Embryonic facial prominence (tissue), 1 donor: ENCODE measurements at regions not wholly inside any gene's neighbourhood (a gene's known extent, or its start where the extent isn't known, plus 50 kb on each side); places are given as distances from the start of the nearest gene placed in this dataset.

Experiments used
- DNase-seq: peaks from one replicate; pipeline ENCODE4 v3.0.0-alpha.2; 2016; ENCODE audit errors: extremely low spot score

DNA sequence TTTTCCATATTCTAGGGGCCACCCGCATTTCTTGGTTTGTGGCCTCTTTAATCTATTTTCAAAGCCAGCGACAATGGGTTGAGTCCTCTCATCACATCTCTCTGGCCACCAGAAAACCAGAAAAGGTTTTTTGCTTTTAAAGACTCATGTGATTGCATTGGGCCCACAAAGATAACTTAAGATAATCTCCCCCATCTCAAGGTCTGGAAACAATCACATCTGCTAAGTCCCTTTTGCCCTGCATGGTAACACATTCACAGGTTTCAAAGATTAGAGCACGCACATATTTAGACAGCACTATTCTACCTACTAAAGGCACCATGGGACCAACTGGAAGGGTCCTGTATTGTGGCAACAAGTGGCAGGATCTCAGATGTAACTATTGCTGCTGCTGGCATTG is 147.0 kb upstream of the MIR17HG start:
- DNase-seq, result no peak

GRCh38 chr13:91203430-91203829 is 144.1 kb upstream of the MIR17HG start:
- DNase-seq, result no peak

GRCh38 chr13:91207261-91207660 is 140.2 kb upstream of the MIR17HG start:
- no peak for DNase-seq

DNA sequence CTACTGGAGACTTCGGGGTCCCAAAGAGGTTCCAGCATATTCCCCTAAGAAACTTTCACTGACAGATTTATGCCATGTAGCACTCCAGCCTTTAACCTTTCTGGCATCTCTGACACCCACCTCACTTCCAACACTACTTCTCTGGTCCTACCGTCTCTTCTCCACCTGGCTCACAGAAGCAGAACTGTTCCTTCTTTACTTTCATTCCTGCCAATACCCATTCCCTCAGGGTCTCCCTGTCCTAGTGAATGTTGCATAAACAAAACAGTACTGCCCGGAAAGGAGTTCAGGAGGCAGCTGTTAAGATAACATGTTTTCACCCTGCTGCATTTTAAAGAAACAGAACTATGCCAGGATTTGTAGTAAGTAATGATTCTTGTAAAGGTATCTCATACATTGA is 136.0 kb upstream of the MIR17HG start:
- DNase-seq, result no peak

GRCh38 chr13:91212231-91212630 is 135.3 kb upstream of the MIR17HG start:
- DNase-seq, result no peak

GRCh38 chr13:91214031-91214430 is 133.5 kb upstream of the MIR17HG start:
- no peak for DNase-seq

- DNase-seq, result no peak
Observed at GRCh38 chr13:91216928-91217700, 130.4 kb upstream of the MIR17HG start.

GRCh38 chr13:91219201-91219600 is 128.3 kb upstream of the MIR17HG start:
- DNase-seq, result no peak

DNA sequence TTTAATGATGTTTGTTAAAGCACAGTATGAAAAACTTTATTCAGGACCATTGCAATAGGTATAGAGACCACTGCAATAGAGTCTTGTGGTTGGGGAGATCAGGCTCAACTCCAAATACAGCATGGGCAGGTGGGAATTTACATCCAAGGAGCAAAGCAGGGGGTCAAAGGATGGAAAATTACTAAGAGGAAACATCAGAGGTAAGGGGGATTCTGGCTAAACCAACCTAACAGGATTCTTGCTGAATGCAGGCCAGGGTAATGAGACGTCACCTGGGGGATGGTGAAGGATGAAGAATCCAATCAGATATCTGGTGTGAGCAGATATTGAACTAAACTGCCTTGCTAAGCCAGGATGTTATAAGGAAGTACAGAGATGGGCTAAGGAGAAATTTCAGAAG is 126.6 kb upstream of the MIR17HG start:
- DNase-seq, result no peak

DNA sequence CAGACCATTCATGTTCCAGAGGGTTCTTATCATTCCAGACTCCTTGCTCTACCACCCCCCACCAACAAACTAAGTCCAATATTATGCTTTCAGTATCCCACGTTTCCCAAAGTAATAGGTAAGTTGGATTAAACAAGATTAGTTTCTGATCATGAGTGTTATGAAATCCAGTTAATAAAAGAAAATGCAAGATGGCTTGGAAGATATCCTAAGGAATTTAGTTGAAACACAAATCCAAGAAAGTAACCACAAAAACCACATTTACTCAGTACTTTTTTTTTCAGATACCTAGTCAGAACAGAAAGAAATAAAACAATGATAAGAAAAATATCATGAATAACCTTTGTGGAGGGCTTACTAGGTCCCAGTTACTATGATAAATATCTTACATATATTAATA is 119.4 kb upstream of the MIR17HG start:
- DNase-seq, result no peak

DNA sequence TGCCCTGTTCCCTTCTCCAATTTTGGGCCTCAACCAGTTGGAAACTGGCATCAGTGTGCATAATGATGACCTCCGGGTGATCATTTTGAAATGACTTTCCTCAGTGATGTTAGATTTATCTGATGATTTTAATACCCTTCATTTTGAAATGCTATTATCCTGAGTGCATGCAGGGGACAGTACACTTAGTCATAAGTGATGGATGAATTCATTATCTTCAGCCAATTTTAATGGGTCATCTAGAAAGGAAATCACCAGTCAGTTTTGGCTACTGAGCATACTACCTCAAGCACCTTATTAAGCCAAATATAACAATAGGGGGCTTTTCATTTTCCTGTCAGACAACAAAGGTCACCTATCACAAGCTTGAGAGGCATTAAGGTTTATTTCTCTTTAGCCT is 118.5 kb upstream of the MIR17HG start:
- DNase-seq, result no peak

DNA sequence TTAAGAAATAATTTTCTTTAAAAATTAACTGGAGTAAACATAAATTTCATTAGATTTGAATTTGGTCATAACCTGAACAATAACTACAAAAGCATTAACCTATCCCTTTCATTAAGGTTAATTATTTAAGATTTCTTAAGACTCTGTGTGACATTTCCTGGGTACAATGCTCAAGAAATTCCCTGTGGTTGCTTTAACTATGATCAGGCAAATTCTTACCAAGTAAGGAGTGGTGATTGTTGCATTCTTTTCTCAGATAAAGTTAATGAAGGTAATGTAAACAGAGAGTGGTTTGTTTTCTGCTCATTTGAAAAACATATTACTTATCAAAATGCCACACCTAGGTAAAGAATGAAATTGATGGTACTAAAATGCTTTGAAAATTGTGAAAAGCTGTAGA is 114.8 kb upstream of the MIR17HG start:
- DNase-seq, result no peak

- DNase-seq, result no peak
Observed at GRCh38 chr13:91233291-91233690, 114.2 kb upstream of the MIR17HG start.

DNA sequence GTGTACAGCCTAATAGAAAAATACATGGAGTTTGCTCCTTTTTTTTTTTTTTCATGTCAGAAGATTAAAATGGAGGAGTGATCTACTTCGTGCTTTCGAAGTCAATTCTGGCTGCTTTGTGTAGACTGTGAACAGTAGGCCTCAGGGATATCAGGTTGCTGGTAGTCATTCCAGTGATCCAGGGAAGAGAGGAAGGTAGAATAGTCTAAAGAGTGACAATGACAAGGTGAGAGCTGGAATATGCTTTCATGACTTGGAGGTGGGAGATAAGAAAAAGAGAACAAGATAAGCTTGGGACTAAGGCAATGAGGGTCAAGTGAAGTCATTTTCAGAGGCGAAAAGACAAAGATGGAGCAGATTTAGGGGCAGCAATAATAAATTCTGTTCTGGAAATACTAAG is 111.3 kb upstream of the MIR17HG start:
- DNase-seq, result no peak

- no peak for DNase-seq
Observed at GRCh38 chr13:91236921-91237320, 110.6 kb upstream of the MIR17HG start.

- no peak for DNase-seq
Observed at GRCh38 chr13:91238036-91238435, 109.5 kb upstream of the MIR17HG start.

- DNase-seq, result no peak
Observed at GRCh38 chr13:91240341-91240740, 107.1 kb upstream of the MIR17HG start.

GRCh38 chr13:91241221-91241933 is 106.1 kb upstream of the MIR17HG start:
- DNase-seq, result no peak

DNA sequence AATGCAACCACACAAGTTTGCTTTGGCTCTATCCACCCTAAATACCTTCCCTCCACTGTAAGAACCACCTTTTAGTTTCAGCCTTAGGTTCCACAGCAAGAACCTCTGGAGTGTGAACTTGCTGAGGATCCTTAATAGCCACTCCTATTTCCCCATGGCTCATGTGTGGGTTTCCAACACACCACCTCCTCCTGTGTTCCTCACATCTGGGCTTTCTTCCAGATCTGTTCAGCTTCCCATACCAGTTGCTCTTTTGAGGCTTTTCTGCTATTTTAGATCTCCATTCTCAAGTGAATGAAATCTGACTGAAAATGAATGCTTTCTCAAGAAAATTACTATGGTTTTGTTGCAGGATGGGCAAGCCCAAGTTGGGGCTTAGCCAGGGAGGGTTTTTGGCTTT is 104.8 kb upstream of the MIR17HG start:
- DNase-seq, result no peak

GRCh38 chr13:91245288-91245687 is 102.2 kb upstream of the MIR17HG start:
- DNase-seq, result no peak

DNA sequence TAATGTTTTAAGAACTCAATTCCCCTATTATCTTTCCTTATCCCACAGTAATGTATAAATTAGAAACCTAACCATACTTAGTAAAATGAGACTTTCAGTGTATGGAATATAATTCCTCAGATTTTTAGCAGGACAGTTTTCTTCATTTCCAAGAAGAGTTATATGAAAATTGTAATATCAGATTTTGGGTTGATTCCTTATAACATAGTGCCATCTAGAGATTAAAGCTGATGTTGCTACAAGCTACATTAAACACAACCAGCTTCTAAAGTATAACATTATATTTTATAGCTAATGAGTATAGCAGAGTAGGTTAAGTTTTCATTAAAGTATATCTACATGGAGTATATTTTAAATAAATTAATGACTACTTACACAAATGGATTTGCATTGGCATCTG is 99.7 kb upstream of the MIR17HG start:
- no peak for DNase-seq

DNA sequence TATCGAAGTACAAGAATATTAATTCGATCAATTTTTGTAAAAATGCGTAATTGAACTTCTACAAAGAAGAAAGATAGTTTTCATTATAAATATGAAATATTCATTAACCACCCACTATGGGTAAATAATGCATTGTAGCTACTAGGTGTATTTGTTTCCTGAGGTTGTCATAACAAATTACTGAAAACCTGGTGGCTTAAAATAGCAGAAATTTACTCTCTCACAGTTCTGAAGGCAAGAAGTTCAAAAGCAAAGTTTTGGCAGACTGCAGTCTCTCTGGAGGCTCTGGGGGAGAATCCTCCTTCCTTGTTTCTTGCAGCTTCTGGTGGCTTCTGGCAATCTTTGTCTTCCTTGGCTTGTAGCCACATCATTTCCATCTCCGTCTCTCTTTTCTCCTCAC is 99.2 kb upstream of the MIR17HG start:
- no peak for DNase-seq

- no peak for DNase-seq
Observed at GRCh38 chr13:91249370-91249769, 98.1 kb upstream of the MIR17HG start.

DNA sequence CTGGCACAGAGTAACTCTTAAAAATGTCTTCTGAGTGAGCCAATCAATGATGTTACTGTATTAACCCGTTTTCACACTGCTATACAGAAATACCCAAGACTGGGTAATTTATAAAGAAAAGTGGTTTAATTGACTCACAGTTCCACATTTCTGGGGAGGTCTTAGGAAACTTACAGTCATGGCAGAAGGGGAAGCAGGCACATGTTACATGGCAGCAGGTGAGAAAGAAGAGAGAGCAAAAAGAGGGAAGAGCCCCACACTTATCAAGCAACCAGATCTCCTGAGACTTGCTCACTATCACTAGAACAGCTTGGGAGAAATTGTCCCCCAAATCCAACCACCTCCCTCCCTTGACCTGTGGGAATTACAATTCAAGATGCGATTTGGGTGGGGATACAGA is 97.6 kb upstream of the MIR17HG start:
- no peak for DNase-seq
